ENCODE measurements at regions not wholly inside any gene's neighbourhood (a gene's known extent, or its start where the extent isn't known, plus 50 kb on each side); places are given as distances from the start of the nearest gene placed in this dataset.

- no peaks in the 10 kb centered on the region for H3K36me3 ChIP-seq (ENCODE audit: control insufficient read depth, low read length)
- no peaks in the 10 kb centered on the region for H3K4me1 ChIP-seq (ENCODE audit: control insufficient read depth, low read length)
- H3K79me2 ChIP-seq (ENCODE audit: control insufficient read depth, low read length), result no peaks in the 10 kb centered on the region
- no peaks in the 10 kb centered on the region for H3F3A ChIP-seq (ENCODE audit: control insufficient read depth, insufficient read depth)
- H3K27ac ChIP-seq (ENCODE audit: low read depth, low read length), result no peak overlapping the region
- H3K27me3 ChIP-seq (ENCODE audit: control insufficient read depth, low read length), result no peaks in the 10 kb centered on the region
- H4K20me1 ChIP-seq (ENCODE audit: control insufficient read depth, insufficient read depth, low read depth, low read length), result no peaks in the 10 kb centered on the region
- no peaks in the 10 kb centered on the region for H3K9me2 ChIP-seq (replicated peaks; ENCODE audit: control insufficient read depth, low read length)
- no peak overlapping the region for H3K4me3 ChIP-seq (ENCODE audit: low read length)
- TF ChIP-seq CTCF (IDR thresholded peaks at IDR 0.05; ENCODE audit: low read depth, low read length, poor library complexity, severe bottlenecking) (no peak), EZH2phosphoT487 (IDR thresholded peaks at IDR 0.05; ENCODE audit: borderline replicate concordance, low read length) (no peak)
- no peak overlapping the region for H3K4me2 ChIP-seq (ENCODE audit: low read length)
- no peaks in the 10 kb centered on the region for H3K9me3 ChIP-seq (ENCODE audit: control insufficient read depth, insufficient read depth, low read length)
Measured at GRCh38 chr13:84867246-84867645, 932.0 kb downstream of the SLITRK6 start.

GRCh38 chr13:84865783-84866221, 933.4 kb downstream of the SLITRK6 start:
- no peaks in the 10 kb centered on the region for H4K20me1 ChIP-seq (ENCODE audit: control insufficient read depth, insufficient read depth, low read depth, low read length)
- no peaks in the 10 kb centered on the region for H3K9me2 ChIP-seq (replicated peaks; ENCODE audit: control insufficient read depth, low read length)
- no peaks in the 10 kb centered on the region for H3K27me3 ChIP-seq (ENCODE audit: control insufficient read depth, low read length)
- no peaks in the 10 kb centered on the region for H3K36me3 ChIP-seq (ENCODE audit: control insufficient read depth, low read length)
- no peak overlapping the region for H3K4me3 ChIP-seq (ENCODE audit: low read length)
- H3K79me2 ChIP-seq (ENCODE audit: control insufficient read depth, low read length), result no peaks in the 10 kb centered on the region
- no peaks in the 10 kb centered on the region for H3F3A ChIP-seq (ENCODE audit: control insufficient read depth, insufficient read depth)
- TF ChIP-seq EZH2phosphoT487 (IDR thresholded peaks at IDR 0.05; ENCODE audit: borderline replicate concordance, low read length) (no peak), CTCF (IDR thresholded peaks at IDR 0.05; ENCODE audit: low read depth, low read length, poor library complexity, severe bottlenecking) (no peak)
- no peak overlapping the region for H3K27ac ChIP-seq (ENCODE audit: low read depth, low read length)
- H3K4me2 ChIP-seq (ENCODE audit: low read length), result no peak overlapping the region
- no peaks in the 10 kb centered on the region for H3K4me1 ChIP-seq (ENCODE audit: control insufficient read depth, low read length)
- no peaks in the 10 kb centered on the region for H3K9me3 ChIP-seq (ENCODE audit: control insufficient read depth, insufficient read depth, low read length)

GRCh38 chr13:84864341-84864740, 934.9 kb downstream of the SLITRK6 start:
- Histone ChIP-seq H3K4me1 (ENCODE audit: control insufficient read depth, low read length) (no peaks in the 10 kb centered on the region), H4K20me1 (ENCODE audit: control insufficient read depth, insufficient read depth, low read depth, low read length) (no peaks in the 10 kb centered on the region), H3K79me2 (ENCODE audit: control insufficient read depth, low read length) (no peaks in the 10 kb centered on the region), H3K36me3 (ENCODE audit: control insufficient read depth, low read length) (no peaks in the 10 kb centered on the region), H3K4me3 (ENCODE audit: low read length) (no peak overlapping the region), H3K9me3 (ENCODE audit: control insufficient read depth, insufficient read depth, low read length) (no peaks in the 10 kb centered on the region), H3K27me3 (ENCODE audit: control insufficient read depth, low read length) (no peaks in the 10 kb centered on the region), H3K27ac (ENCODE audit: low read depth, low read length) (no peak overlapping the region), H3K4me2 (ENCODE audit: low read length) (no peak overlapping the region), H3F3A (ENCODE audit: control insufficient read depth, insufficient read depth) (no peaks in the 10 kb centered on the region), H3K9me2 (replicated peaks; ENCODE audit: control insufficient read depth, low read length) (no peaks in the 10 kb centered on the region)
- TF ChIP-seq CTCF (IDR thresholded peaks at IDR 0.05; ENCODE audit: low read depth, low read length, poor library complexity, severe bottlenecking), result no peak
- TF ChIP-seq EZH2phosphoT487 (IDR thresholded peaks at IDR 0.05; ENCODE audit: borderline replicate concordance, low read length), result no peak

GRCh38 chr13:84847107-84847506, 952.1 kb downstream of the SLITRK6 start:
- H3K27ac ChIP-seq (ENCODE audit: low read depth, low read length), result no peak overlapping the region
- H4K20me1 ChIP-seq (ENCODE audit: control insufficient read depth, insufficient read depth, low read depth, low read length), result no peaks in the 10 kb centered on the region
- no peaks in the 10 kb centered on the region for H3K79me2 ChIP-seq (ENCODE audit: control insufficient read depth, low read length)
- no peaks in the 10 kb centered on the region for H3F3A ChIP-seq (ENCODE audit: control insufficient read depth, insufficient read depth)
- no peak for TF ChIP-seq EZH2phosphoT487 (IDR thresholded peaks at IDR 0.05; ENCODE audit: borderline replicate concordance, low read length)
- H3K4me2 ChIP-seq (ENCODE audit: low read length), result no peak overlapping the region
- H3K4me3 ChIP-seq (ENCODE audit: low read length), result no peak overlapping the region
- H3K4me1 ChIP-seq (ENCODE audit: control insufficient read depth, low read length), result no peaks in the 10 kb centered on the region
- H3K27me3 ChIP-seq (ENCODE audit: control insufficient read depth, low read length), result no peaks in the 10 kb centered on the region
- no peaks in the 10 kb centered on the region for H3K36me3 ChIP-seq (ENCODE audit: control insufficient read depth, low read length)
- H3K9me2 ChIP-seq (replicated peaks; ENCODE audit: control insufficient read depth, low read length), result no peaks in the 10 kb centered on the region
- H3K9me3 ChIP-seq (ENCODE audit: control insufficient read depth, insufficient read depth, low read length), result no peaks in the 10 kb centered on the region

Data from DOHH2 (cell line).